ENCODE measurements at regions not wholly inside any gene's neighbourhood (a gene's known extent, or its start where the extent isn't known, plus 50 kb on each side); places are given as distances from the start of the nearest gene placed in this dataset.
"Not testable (repeated sequence)": the region's sequence is repeated elsewhere in the genome, so short reads cannot be mapped to it uniquely, and the experiment has no call there.

- H3K4me1 Mint-ChIP-seq = peaks cover 47% of the 10 kb centered on the region
- no peak overlapping the region for H3K4me3 Mint-ChIP-seq
- peaks cover 4% of the 10 kb centered on the region for H3K36me3 Mint-ChIP-seq (ENCODE audit: low read depth)
- H3K27me3 Mint-ChIP-seq (ENCODE audit: low read depth) = peaks cover 12% of the 10 kb centered on the region
- H3K9me3 Mint-ChIP-seq = peaks cover 24% of the 10 kb centered on the region
- no peak for TF ChIP-seq CTCF (IDR thresholded peaks at IDR 0.05; ENCODE audit: unreplicated experiment in 3 of 3)
- no peak overlapping the region for H3K27ac Mint-ChIP-seq
Observed at GRCh38 chr2:240258685-240259084, 118.2 kb upstream of the OTOS start.

- peaks cover 40% of the 10 kb centered on the region for H3K4me1 Mint-ChIP-seq
- peaks cover 16% of the 10 kb centered on the region for H3K27me3 Mint-ChIP-seq (ENCODE audit: low read depth)
- peak overlapping the region; percentile 83 to 92 (median 87) for H3K27ac Mint-ChIP-seq
- TF ChIP-seq CTCF (IDR thresholded peaks at IDR 0.05; ENCODE audit: unreplicated experiment in 3 of 3) = no peak
- no peak overlapping the region for H3K4me3 Mint-ChIP-seq
- peaks cover 8% of the 10 kb centered on the region for H3K36me3 Mint-ChIP-seq (ENCODE audit: low read depth)
- H3K9me3 Mint-ChIP-seq = peaks cover 30% of the 10 kb centered on the region
Observed at GRCh38 chr2:240259201-240259923, 118.9 kb upstream of the OTOS start.

- peaks cover 8% of the 10 kb centered on the region for H3K36me3 Mint-ChIP-seq (ENCODE audit: low read depth)
- no peak overlapping the region for H3K4me3 Mint-ChIP-seq
- H3K27ac Mint-ChIP-seq = peak overlapping the region in 2 of 3 experiments; percentile 13 to 87
- H3K9me3 Mint-ChIP-seq = peaks cover 34% of the 10 kb centered on the region
- peaks cover 40% of the 10 kb centered on the region for H3K4me1 Mint-ChIP-seq
- TF ChIP-seq CTCF (IDR thresholded peaks at IDR 0.05; ENCODE audit: unreplicated experiment in 3 of 3) = no peak
- peaks cover 14% of the 10 kb centered on the region for H3K27me3 Mint-ChIP-seq (ENCODE audit: low read depth)
Observed at GRCh38 chr2:240259924-240260529, 119.6 kb upstream of the OTOS start.

- Mint-ChIP-seq H3K9me3 (peaks cover 38% of the 10 kb centered on the region), H3K4me3 (no peak overlapping the region), H3K27me3 (ENCODE audit: low read depth) (peaks cover 13% of the 10 kb centered on the region), H3K27ac (peak overlapping the region in 2 of 3 experiments; percentile 13 to 64), H3K4me1 (peaks cover 36% of the 10 kb centered on the region), H3K36me3 (ENCODE audit: low read depth) (peaks cover 8% of the 10 kb centered on the region)
- no peak for TF ChIP-seq CTCF (IDR thresholded peaks at IDR 0.05; ENCODE audit: unreplicated experiment in 3 of 3)
Observed at GRCh38 chr2:240260664-240261063, 120.2 kb upstream of the OTOS start.

- H3K4me1 Mint-ChIP-seq = peaks cover 24% of the 10 kb centered on the region
- not testable (repeated sequence) for H3K4me3 Mint-ChIP-seq; H3K27ac Mint-ChIP-seq; H3K36me3 Mint-ChIP-seq (ENCODE audit: low read depth); H3K27me3 Mint-ChIP-seq (ENCODE audit: low read depth)
- H3K9me3 Mint-ChIP-seq = peaks cover 47% of the 10 kb centered on the region
Observed at GRCh38 chr2:240262578-240262977, 122.1 kb upstream of the OTOS start.

- no peaks in the 10 kb centered on the region for H3K36me3 Mint-ChIP-seq (ENCODE audit: low read depth)
- H3K27ac Mint-ChIP-seq = no peak overlapping the region
- peaks cover 58% of the 10 kb centered on the region for H3K9me3 Mint-ChIP-seq
- TF ChIP-seq CTCF (IDR thresholded peaks at IDR 0.05; ENCODE audit: unreplicated experiment in 3 of 3) = no peak
- H3K4me1 Mint-ChIP-seq = no peaks in the 10 kb centered on the region
- H3K27me3 Mint-ChIP-seq (ENCODE audit: low read depth) = peaks cover 7% of the 10 kb centered on the region
- no peak overlapping the region for H3K4me3 Mint-ChIP-seq
Observed at GRCh38 chr2:240269380-240269779, 128.9 kb upstream of the OTOS start.
